Fibroblast of the aortic adventitia (primary cell): ENCODE measurements at regions not wholly inside any gene's neighbourhood (a gene's known extent, or its start where the extent isn't known, plus 50 kb on each side); places are given as distances from the start of the nearest gene placed in this dataset.

Experiments
- DNase-seq: peaks from one replicate; pipeline ENCODE4 v3.0.0-alpha.2; 2010; ENCODE audit warnings: low read depth
- H3K4me3 ChIP-seq: 2 replicates; pipeline ENCODE4 v1.5.1; 2011; ENCODE audit warnings: low read depth, mild to moderate bottlenecking, control low read depth, low read length, moderate library complexity
- CTCF ChIP-seq: IDR thresholded peaks from 2 replicates; pipeline ENCODE4 v1.5.1; 2011; ENCODE audit warnings: mild to moderate bottlenecking, low read length, control low read depth, inconsistent platforms; ENCODE audit not compliant: insufficient read depth

GRCh38 chr22:40112595-40112994 lies 65.1 kb upstream of the TNRC6B start:
- DNase-seq = no peak
- no peak overlapping the region for H3K4me3 ChIP-seq
- no peak for TF ChIP-seq CTCF

GRCh38 chr22:40113696-40114095 lies 64.0 kb upstream of the TNRC6B start:
- H3K4me3 ChIP-seq = no peak overlapping the region
- DNase-seq = no peak
- no peak for TF ChIP-seq CTCF

GRCh38 chr22:40114411-40114810 lies 63.3 kb upstream of the TNRC6B start:
- DNase-seq = no peak
- H3K4me3 ChIP-seq = no peak overlapping the region
- TF ChIP-seq CTCF = no peak

GRCh38 chr22:40116496-40117200 lies 61.1 kb upstream of the TNRC6B start:
- no peak for DNase-seq
- no peak overlapping the region for H3K4me3 ChIP-seq
- no peak for TF ChIP-seq CTCF

- no peak overlapping the region for H3K4me3 ChIP-seq
- TF ChIP-seq CTCF = no peak
- DNase-seq = no peak
Measured at GRCh38 chr22:40118979-40119378, 58.7 kb upstream of the TNRC6B start.

GRCh38 chr22:40120848-40121247 lies 56.9 kb upstream of the TNRC6B start:
- no peak for TF ChIP-seq CTCF
- peak; percentile 11 for DNase-seq
- no peak overlapping the region for H3K4me3 ChIP-seq

GRCh38 chr22:40121461-40121860 lies 56.3 kb upstream of the TNRC6B start:
- no peak overlapping the region for H3K4me3 ChIP-seq
- TF ChIP-seq CTCF = no peak
- DNase-seq = no peak
